ENCODE measurements at regions not wholly inside any gene's neighbourhood (a gene's known extent, or its start where the extent isn't known, plus 50 kb on each side); places are given as distances from the start of the nearest gene placed in this dataset.

- Histone ChIP-seq H3K9me3 (ENCODE audit: insufficient read depth, low read length) (no peaks in the 10 kb centered on the region), H3F3A (ENCODE audit: insufficient read depth) (no peaks in the 10 kb centered on the region), H4K20me1 (ENCODE audit: low read depth, low read length) (no peaks in the 10 kb centered on the region), H3K79me2 (ENCODE audit: insufficient read depth, low read length) (no peaks in the 10 kb centered on the region), H3K4me2 (ENCODE audit: low read depth, low read length, poor library complexity, severe bottlenecking) (no peak overlapping the region), H3K9ac (ENCODE audit: low read length) (no peak overlapping the region), H3K4me3 (ENCODE audit: insufficient read depth, low read length, poor library complexity, severe bottlenecking) (no peak overlapping the region), H2AFZ (ENCODE audit: low read depth, low read length, severe bottlenecking) (no peak overlapping the region), H3K36me3 (ENCODE audit: low read length) (no peaks in the 10 kb centered on the region), H3K27ac (ENCODE audit: low read depth, low read length) (no peak overlapping the region), H3K9me2 (replicated peaks; ENCODE audit: insufficient read depth, low read length) (no peaks in the 10 kb centered on the region), H3K27me3 (ENCODE audit: low read length) (no peaks in the 10 kb centered on the region)
- no peak for TF ChIP-seq EZH2phosphoT487 (conservative IDR thresholded peaks at IDR 0.05; ENCODE audit: low read length)
- TF ChIP-seq, protein P1, sequence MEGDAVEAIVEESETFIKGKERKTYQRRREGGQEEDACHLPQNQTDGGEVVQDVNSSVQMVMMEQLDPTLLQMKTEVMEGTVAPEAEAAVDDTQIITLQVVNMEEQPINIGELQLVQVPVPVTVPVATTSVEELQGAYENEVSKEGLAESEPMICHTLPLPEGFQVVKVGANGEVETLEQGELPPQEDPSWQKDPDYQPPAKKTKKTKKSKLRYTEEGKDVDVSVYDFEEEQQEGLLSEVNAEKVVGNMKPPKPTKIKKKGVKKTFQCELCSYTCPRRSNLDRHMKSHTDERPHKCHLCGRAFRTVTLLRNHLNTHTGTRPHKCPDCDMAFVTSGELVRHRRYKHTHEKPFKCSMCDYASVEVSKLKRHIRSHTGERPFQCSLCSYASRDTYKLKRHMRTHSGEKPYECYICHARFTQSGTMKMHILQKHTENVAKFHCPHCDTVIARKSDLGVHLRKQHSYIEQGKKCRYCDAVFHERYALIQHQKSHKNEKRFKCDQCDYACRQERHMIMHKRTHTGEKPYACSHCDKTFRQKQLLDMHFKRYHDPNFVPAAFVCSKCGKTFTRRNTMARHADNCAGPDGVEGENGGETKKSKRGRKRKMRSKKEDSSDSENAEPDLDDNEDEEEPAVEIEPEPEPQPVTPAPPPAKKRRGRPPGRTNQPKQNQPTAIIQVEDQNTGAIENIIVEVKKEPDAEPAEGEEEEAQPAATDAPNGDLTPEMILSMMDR (IDR thresholded peaks at IDR 0.05; ENCODE audit: insufficient read depth, low read length, poor library complexity, severe bottlenecking) = no peak
These were observed 627.0 kb upstream of the HTR2C start for GRCh38 chrX:113956936-113957335.

GRCh38 chrX:113954297-113954696 lies 629.6 kb upstream of the HTR2C start:
- no peak overlapping the region for H3K4me2 ChIP-seq (ENCODE audit: low read depth, low read length, poor library complexity, severe bottlenecking)

DNA sequence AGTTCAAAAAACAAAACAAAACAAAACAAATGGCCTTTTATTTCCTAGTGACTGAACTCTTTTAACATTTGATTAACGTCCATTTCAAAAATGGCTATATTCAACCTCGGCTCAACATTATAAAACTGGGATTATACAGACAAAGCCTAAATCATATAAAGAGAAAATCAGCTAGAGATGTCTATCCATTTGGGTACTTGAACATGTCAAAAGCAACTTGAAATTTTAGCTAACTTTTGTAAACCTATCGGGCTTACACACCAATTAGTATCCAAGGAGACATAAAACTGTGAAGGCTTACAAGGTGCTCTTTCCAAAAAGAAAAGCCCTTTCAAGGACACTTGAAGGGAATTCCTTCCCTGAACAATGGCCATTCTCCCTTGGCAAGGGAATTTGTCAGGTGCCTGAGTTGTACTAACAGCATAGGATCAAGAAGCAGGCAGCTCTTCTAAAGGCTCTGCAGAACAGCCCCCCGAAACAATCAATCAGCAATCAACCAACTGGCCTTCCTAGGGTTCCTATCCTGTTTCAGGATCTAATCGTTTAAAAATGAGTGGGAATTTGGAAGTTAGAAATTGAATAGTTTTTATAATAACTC lies 633.7 kb upstream of the HTR2C start:
- H3K9ac ChIP-seq (ENCODE audit: low read length) = no peak overlapping the region
- H3K36me3 ChIP-seq (ENCODE audit: low read length) = no peaks in the 10 kb centered on the region
- no peaks in the 10 kb centered on the region for H3K9me3 ChIP-seq (ENCODE audit: insufficient read depth, low read length)
- H4K20me1 ChIP-seq (ENCODE audit: low read depth, low read length) = no peaks in the 10 kb centered on the region
- H3K4me3 ChIP-seq (ENCODE audit: insufficient read depth, low read length, poor library complexity, severe bottlenecking) = no peak overlapping the region
- no peak for TF ChIP-seq EZH2phosphoT487 (conservative IDR thresholded peaks at IDR 0.05; ENCODE audit: low read length)
- TF ChIP-seq, protein P1 (IDR thresholded peaks at IDR 0.05; ENCODE audit: insufficient read depth, low read length, poor library complexity, severe bottlenecking) = no peak
- no peak overlapping the region for H2AFZ ChIP-seq (ENCODE audit: low read depth, low read length, severe bottlenecking)
- H3K27ac ChIP-seq (ENCODE audit: low read depth, low read length) = no peak overlapping the region
- no peaks in the 10 kb centered on the region for H3K27me3 ChIP-seq (ENCODE audit: low read length)
- H3K4me2 ChIP-seq (ENCODE audit: low read depth, low read length, poor library complexity, severe bottlenecking) = no peak overlapping the region
- H3F3A ChIP-seq (ENCODE audit: insufficient read depth) = no peaks in the 10 kb centered on the region
- no peaks in the 10 kb centered on the region for H3K9me2 ChIP-seq (replicated peaks; ENCODE audit: insufficient read depth, low read length)
- H3K79me2 ChIP-seq (ENCODE audit: insufficient read depth, low read length) = no peaks in the 10 kb centered on the region

More at GRCh38 chrX:113954297-113954696, 629.6 kb upstream of the HTR2C start:
- no peak overlapping the region for H3K9ac ChIP-seq (ENCODE audit: low read length)
- no peaks in the 10 kb centered on the region for H3K36me3 ChIP-seq (ENCODE audit: low read length)
- no peaks in the 10 kb centered on the region for H3K9me3 ChIP-seq (ENCODE audit: insufficient read depth, low read length)
- H4K20me1 ChIP-seq (ENCODE audit: low read depth, low read length) = no peaks in the 10 kb centered on the region
- H3K79me2 ChIP-seq (ENCODE audit: insufficient read depth, low read length) = no peaks in the 10 kb centered on the region
- no peak for TF ChIP-seq EZH2phosphoT487 (conservative IDR thresholded peaks at IDR 0.05; ENCODE audit: low read length)
- TF ChIP-seq, protein P1 (IDR thresholded peaks at IDR 0.05; ENCODE audit: insufficient read depth, low read length, poor library complexity, severe bottlenecking) = no peak
- no peak overlapping the region for H3K27ac ChIP-seq (ENCODE audit: low read depth, low read length)
- no peaks in the 10 kb centered on the region for H3F3A ChIP-seq (ENCODE audit: insufficient read depth)
- H2AFZ ChIP-seq (ENCODE audit: low read depth, low read length, severe bottlenecking) = no peak overlapping the region
- H3K9me2 ChIP-seq (replicated peaks; ENCODE audit: insufficient read depth, low read length) = no peaks in the 10 kb centered on the region
- no peaks in the 10 kb centered on the region for H3K27me3 ChIP-seq (ENCODE audit: low read length)
- no peak overlapping the region for H3K4me3 ChIP-seq (ENCODE audit: insufficient read depth, low read length, poor library complexity, severe bottlenecking)
